ENCODE measurements at regions not wholly inside any gene's neighbourhood (a gene's known extent, or its start where the extent isn't known, plus 50 kb on each side); places are given as distances from the start of the nearest gene placed in this dataset.

GRCh38 chr3:167913219-167913835 lies 177.8 kb downstream of the SERPINI1 start:
- no peak for DNase-seq
- peaks cover 8% of the 10 kb centered on the region for H3K27me3 Mint-ChIP-seq
- CTCF ChIA-PET: no interaction called here
- no peak overlapping the region for H3K27ac Mint-ChIP-seq
- no peaks in the 10 kb centered on the region for H3K36me3 Mint-ChIP-seq
- ATAC-seq: no peak
- no peaks in the 10 kb centered on the region for H3K4me1 Mint-ChIP-seq
- H3K4me3 Mint-ChIP-seq: no peak overlapping the region
- H3K9me3 Mint-ChIP-seq (ENCODE audit: low read depth): no peaks in the 10 kb centered on the region

GRCh38 chr3:167909952-167910351 lies 174.4 kb downstream of the SERPINI1 start:
- CTCF ChIA-PET: no interaction called here
- no peak for ATAC-seq
- no peak overlapping the region for H3K27ac Mint-ChIP-seq
- H3K4me1 Mint-ChIP-seq: no peaks in the 10 kb centered on the region
- no peaks in the 10 kb centered on the region for H3K36me3 Mint-ChIP-seq
- no peak for DNase-seq
- H3K9me3 Mint-ChIP-seq (ENCODE audit: low read depth): no peaks in the 10 kb centered on the region
- no peak overlapping the region for H3K4me3 Mint-ChIP-seq
- H3K27me3 Mint-ChIP-seq: peaks cover 5% of the 10 kb centered on the region

DNA sequence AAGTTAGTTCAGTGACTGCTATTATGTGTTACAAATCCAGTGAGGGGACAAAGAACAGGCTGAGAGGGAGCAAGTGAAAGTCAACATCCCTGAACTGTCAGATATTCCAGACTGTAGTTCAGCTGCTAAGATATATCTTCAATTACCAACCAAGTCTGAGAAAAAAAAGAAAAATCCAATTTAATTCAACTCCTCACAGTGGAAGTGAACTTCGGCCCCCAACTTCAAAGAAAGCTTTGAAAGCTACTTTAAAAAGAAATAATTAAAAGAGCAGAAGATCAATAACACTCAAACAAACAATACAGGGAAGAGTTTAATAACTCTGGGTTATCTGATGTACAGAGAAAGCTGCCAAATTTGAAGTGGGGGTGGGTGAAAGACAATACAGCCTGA lies 174.0 kb downstream of the SERPINI1 start:
- H3K27ac Mint-ChIP-seq: no peak overlapping the region
- DNase-seq (no peak), ATAC-seq (no peak)
- CTCF ChIA-PET: no interaction called here
- peaks cover 5% of the 10 kb centered on the region for H3K27me3 Mint-ChIP-seq
- no peaks in the 10 kb centered on the region for H3K9me3 Mint-ChIP-seq (ENCODE audit: low read depth)
- H3K36me3 Mint-ChIP-seq: no peaks in the 10 kb centered on the region
- H3K4me3 Mint-ChIP-seq: no peak overlapping the region
- no peaks in the 10 kb centered on the region for H3K4me1 Mint-ChIP-seq

- peaks cover 5% of the 10 kb centered on the region for H3K27me3 Mint-ChIP-seq
- CTCF ChIA-PET: no interaction called here
- DNase-seq: no peak
- no peak overlapping the region for H3K4me3 Mint-ChIP-seq
- H3K36me3 Mint-ChIP-seq: no peaks in the 10 kb centered on the region
- no peak overlapping the region for H3K27ac Mint-ChIP-seq
- H3K9me3 Mint-ChIP-seq (ENCODE audit: low read depth): no peaks in the 10 kb centered on the region
- H3K4me1 Mint-ChIP-seq: no peaks in the 10 kb centered on the region
- no peak for ATAC-seq
Measured at GRCh38 chr3:167908746-167909503, 173.4 kb downstream of the SERPINI1 start.

DNA sequence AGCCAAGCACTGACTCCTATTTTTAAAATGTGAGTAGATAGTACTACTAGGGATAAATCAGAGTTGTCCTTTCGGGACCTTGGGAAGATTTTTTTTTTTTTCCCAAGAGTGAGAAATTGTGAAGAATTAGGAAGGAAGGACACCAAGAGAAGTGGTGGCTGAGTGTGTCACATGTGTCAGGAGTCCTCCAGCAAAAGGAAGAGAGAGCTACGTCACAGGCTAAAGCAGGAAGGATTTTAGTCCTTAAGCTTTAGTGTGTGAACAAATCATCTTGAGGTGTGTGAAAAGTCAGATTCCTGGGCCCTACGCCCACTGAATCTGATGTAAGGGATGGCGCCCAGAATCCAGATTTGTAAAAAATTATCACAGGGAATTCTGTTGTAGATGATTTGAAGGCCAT lies 172.7 kb downstream of the SERPINI1 start:
- Mint-ChIP-seq H3K27me3 (peaks cover 5% of the 10 kb centered on the region), H3K9me3 (ENCODE audit: low read depth) (no peaks in the 10 kb centered on the region), H3K27ac (no peak overlapping the region), H3K4me1 (no peaks in the 10 kb centered on the region), H3K4me3 (no peak overlapping the region), H3K36me3 (no peaks in the 10 kb centered on the region)
- ATAC-seq: no peak
- DNase-seq: no peak
- CTCF ChIA-PET: no interaction called here

- H3K36me3 Mint-ChIP-seq: no peaks in the 10 kb centered on the region
- H3K27me3 Mint-ChIP-seq: no peaks in the 10 kb centered on the region
- H3K4me1 Mint-ChIP-seq: no peaks in the 10 kb centered on the region
- no peak for DNase-seq
- CTCF ChIA-PET: no interaction called here
- H3K27ac Mint-ChIP-seq: no peak overlapping the region
- H3K4me3 Mint-ChIP-seq: no peak overlapping the region
- H3K9me3 Mint-ChIP-seq (ENCODE audit: low read depth): no peaks in the 10 kb centered on the region
- no peak for ATAC-seq
Measured at GRCh38 chr3:167901138-167901537, 165.6 kb downstream of the SERPINI1 start.

- no peaks in the 10 kb centered on the region for H3K9me3 Mint-ChIP-seq (ENCODE audit: low read depth)
- CTCF ChIA-PET: interaction anchor here (1.2 kb wide), 1 partner anchor 10 kb away, joined by 4 read pairs; no protein-coding TSS in a partner anchor
- no peak overlapping the region for H3K27ac Mint-ChIP-seq
- ATAC-seq (no peak), DNase-seq (no peak)
- no peaks in the 10 kb centered on the region for H3K36me3 Mint-ChIP-seq
- no peaks in the 10 kb centered on the region for H3K4me1 Mint-ChIP-seq
- H3K27me3 Mint-ChIP-seq: no peaks in the 10 kb centered on the region
- H3K4me3 Mint-ChIP-seq: no peak overlapping the region
Measured at GRCh38 chr3:167899093-167899492, 163.6 kb downstream of the SERPINI1 start.

DNA sequence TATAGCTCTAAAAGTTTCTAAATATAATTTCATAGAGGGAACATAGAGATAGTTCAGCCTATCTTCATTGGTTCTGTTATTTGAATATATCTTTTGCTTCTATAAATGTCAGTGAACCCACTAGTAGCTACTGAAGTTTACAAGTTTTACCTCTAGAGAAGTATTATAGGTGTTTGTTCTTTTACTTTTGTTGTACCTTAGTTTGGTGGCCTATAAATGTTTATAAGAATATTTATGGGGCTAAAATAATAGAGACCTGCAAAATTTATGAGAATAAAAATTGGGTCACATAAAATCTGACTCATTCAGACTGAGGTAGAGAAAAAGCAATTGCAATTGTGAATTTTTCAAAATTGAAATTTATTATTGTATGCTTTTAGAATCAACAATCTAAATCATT lies 162.6 kb downstream of the SERPINI1 start:
- Mint-ChIP-seq H3K27ac (no peak overlapping the region), H3K4me3 (no peak overlapping the region), H3K4me1 (no peaks in the 10 kb centered on the region), H3K27me3 (no peaks in the 10 kb centered on the region), H3K9me3 (ENCODE audit: low read depth) (no peaks in the 10 kb centered on the region), H3K36me3 (no peaks in the 10 kb centered on the region)
- CTCF ChIA-PET: no interaction called here
- DNase-seq (no peak), ATAC-seq (no peak)

DNA sequence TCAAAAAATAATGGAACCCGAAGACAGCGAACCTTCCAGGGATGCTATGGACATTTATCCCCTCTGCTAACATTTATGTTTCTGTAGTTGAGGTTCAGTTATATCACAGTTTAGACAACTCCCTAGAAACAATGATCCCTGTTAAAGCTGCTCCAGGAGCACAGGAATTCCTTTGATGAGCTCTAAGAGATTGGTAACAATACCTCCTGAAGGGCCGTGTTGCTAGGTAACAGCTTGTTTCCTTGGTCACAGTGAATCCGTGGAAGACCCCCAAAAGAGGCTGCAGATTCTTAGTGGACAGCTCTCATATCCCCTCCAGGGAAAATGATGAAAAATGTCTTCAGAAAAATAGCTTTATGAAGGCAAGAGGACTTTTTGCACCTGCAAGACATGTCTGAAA lies 160.2 kb downstream of the SERPINI1 start:
- H3K27me3 Mint-ChIP-seq: no peaks in the 10 kb centered on the region
- no peak overlapping the region for H3K27ac Mint-ChIP-seq
- H3K4me1 Mint-ChIP-seq: no peaks in the 10 kb centered on the region
- no peaks in the 10 kb centered on the region for H3K36me3 Mint-ChIP-seq
- DNase-seq (no peak), ATAC-seq (no peak)
- CTCF ChIA-PET: no interaction called here
- H3K4me3 Mint-ChIP-seq: no peak overlapping the region
- H3K9me3 Mint-ChIP-seq (ENCODE audit: low read depth): no peaks in the 10 kb centered on the region

- Mint-ChIP-seq H3K27ac (no peak overlapping the region), H3K9me3 (ENCODE audit: low read depth) (no peaks in the 10 kb centered on the region), H3K36me3 (no peaks in the 10 kb centered on the region), H3K4me1 (no peaks in the 10 kb centered on the region), H3K27me3 (no peaks in the 10 kb centered on the region), H3K4me3 (no peak overlapping the region)
- CTCF ChIA-PET: no interaction called here
- ATAC-seq (no peak), DNase-seq (no peak)
Measured at GRCh38 chr3:167895178-167895577, 159.7 kb downstream of the SERPINI1 start.

- no peak overlapping the region for H3K27ac Mint-ChIP-seq
- H3K27me3 Mint-ChIP-seq: peaks cover 2% of the 10 kb centered on the region
- no peaks in the 10 kb centered on the region for H3K4me1 Mint-ChIP-seq
- CTCF ChIA-PET: no interaction called here
- H3K4me3 Mint-ChIP-seq: no peak overlapping the region
- H3K36me3 Mint-ChIP-seq: no peaks in the 10 kb centered on the region
- ATAC-seq (no peak), DNase-seq (no peak)
- H3K9me3 Mint-ChIP-seq (ENCODE audit: low read depth): no peaks in the 10 kb centered on the region
Measured at GRCh38 chr3:167892205-167892604, 156.7 kb downstream of the SERPINI1 start.

GRCh38 chr3:167887096-167887495 lies 151.6 kb downstream of the SERPINI1 start:
- Mint-ChIP-seq H3K9me3 (ENCODE audit: low read depth) (no peaks in the 10 kb centered on the region), H3K4me3 (no peak overlapping the region), H3K27ac (no peak overlapping the region), H3K36me3 (no peaks in the 10 kb centered on the region), H3K27me3 (peaks cover 14% of the 10 kb centered on the region), H3K4me1 (no peaks in the 10 kb centered on the region)
- no peak for DNase-seq
- CTCF ChIA-PET: no interaction called here
- no peak for ATAC-seq

DNA sequence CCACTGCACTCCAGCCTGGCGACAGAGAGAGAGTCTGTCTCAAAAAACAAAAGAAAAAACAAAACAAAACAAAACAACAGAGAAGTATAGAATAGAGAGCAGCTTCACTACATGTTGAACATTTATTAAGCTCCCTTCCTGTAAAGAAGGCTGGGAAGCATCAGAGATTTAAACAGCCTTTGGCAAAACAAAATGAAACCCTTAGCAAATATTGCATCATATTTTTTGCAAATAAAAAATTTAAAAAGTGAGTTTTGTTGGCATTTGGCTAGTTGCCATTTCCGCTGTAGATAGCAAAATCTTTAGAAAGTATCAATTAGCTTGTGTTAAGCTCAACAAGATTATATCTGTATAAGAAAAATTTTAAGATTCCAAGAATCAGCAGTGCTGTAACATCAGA lies 151.2 kb downstream of the SERPINI1 start:
- CTCF ChIA-PET: no interaction called here
- Mint-ChIP-seq H3K4me1 (no peaks in the 10 kb centered on the region), H3K4me3 (no peak overlapping the region), H3K36me3 (no peaks in the 10 kb centered on the region), H3K9me3 (ENCODE audit: low read depth) (no peaks in the 10 kb centered on the region), H3K27me3 (peaks cover 14% of the 10 kb centered on the region), H3K27ac (no peak overlapping the region)
- DNase-seq: no peak
- no peak for ATAC-seq

DNA sequence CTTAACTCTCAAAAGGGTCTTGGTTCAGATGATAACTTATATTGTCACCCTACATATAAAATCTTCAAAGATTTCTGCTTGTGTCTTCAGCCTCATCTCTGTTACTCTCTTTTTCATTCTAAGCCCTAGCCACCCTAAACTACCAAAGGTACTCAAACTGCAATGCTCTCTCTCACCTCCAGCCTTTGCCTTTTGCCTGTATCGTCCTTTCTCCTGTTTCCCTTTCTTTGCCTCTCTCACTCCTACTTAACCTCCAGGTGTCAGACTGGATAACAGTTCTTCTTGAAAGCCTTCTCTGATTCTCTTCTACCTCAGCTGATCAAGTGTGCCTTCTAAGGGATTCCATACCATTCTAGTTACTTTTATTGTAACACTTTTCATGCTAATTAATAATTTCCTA lies 149.8 kb downstream of the SERPINI1 start:
- H3K4me1 Mint-ChIP-seq: peaks cover 2% of the 10 kb centered on the region
- no peak for ATAC-seq
- CTCF ChIA-PET: no interaction called here
- no peaks in the 10 kb centered on the region for H3K36me3 Mint-ChIP-seq
- peaks cover 18% of the 10 kb centered on the region for H3K27me3 Mint-ChIP-seq
- no peak for DNase-seq
- H3K27ac Mint-ChIP-seq: no peak overlapping the region
- H3K9me3 Mint-ChIP-seq (ENCODE audit: low read depth): no peaks in the 10 kb centered on the region
- H3K4me3 Mint-ChIP-seq: no peak overlapping the region

All from activated CD8-positive, alpha-beta memory T cell treated with anti-CD3 and anti-CD28 coated beads, Interleukin-2, amount 10 ng/mL, durations not matched to agents 7 days and 5 days (primary cell).